GM21529 (cell line): ENCODE measurements at regions not wholly inside any gene's neighbourhood (a gene's known extent, or its start where the extent isn't known, plus 50 kb on each side); places are given as distances from the start of the nearest gene placed in this dataset.

Source experiments
- ATAC-seq: cut with Tn5 transposase; IDR thresholded peaks from one replicate; pipeline ENCODE4 v1.9.1; 2021; ENCODE audit not compliant: unreplicated experiment

DNA sequence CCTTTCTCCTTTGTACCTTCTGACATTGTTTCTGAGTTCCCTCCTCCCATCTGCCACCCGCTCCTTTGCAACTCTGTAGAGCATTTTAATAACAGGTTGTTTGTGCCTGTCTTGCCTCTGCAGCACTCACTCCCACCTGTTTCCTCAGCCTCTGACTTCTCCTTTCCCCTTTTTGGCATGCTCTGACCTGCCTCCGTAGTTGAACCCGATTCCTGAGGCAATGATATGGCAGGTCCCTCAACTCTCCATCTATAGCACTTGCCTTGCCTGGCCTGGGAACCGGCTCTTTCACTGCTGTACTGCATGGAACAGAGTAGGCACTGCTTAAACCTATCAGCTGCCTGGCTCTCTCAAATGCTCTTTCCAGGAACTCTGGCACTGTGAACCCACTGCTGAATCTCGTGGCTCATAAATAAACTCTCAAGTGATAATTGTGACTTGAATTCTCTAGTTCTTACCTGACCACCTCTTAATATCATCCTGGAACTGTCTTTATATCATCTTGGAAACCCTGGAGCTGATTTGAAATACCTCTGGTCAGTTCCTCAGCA, 50.3 kb downstream of the UTRN start:
- ATAC-seq: no peak

- ATAC-seq: peak; percentile 38
Observed at GRCh38 chr6:144335914-144336313, 50.8 kb downstream of the UTRN start.

GRCh38 chr6:144336900-144337299, 51.8 kb downstream of the UTRN start:
- no peak for ATAC-seq

GRCh38 chr6:144338474-144338873, 53.3 kb downstream of the UTRN start:
- ATAC-seq: no peak

GRCh38 chr6:144338951-144339700, 54.0 kb downstream of the UTRN start:
- no peak for ATAC-seq

- ATAC-seq: no peak
Observed at GRCh38 chr6:144339859-144340452, 54.8 kb downstream of the UTRN start.

DNA sequence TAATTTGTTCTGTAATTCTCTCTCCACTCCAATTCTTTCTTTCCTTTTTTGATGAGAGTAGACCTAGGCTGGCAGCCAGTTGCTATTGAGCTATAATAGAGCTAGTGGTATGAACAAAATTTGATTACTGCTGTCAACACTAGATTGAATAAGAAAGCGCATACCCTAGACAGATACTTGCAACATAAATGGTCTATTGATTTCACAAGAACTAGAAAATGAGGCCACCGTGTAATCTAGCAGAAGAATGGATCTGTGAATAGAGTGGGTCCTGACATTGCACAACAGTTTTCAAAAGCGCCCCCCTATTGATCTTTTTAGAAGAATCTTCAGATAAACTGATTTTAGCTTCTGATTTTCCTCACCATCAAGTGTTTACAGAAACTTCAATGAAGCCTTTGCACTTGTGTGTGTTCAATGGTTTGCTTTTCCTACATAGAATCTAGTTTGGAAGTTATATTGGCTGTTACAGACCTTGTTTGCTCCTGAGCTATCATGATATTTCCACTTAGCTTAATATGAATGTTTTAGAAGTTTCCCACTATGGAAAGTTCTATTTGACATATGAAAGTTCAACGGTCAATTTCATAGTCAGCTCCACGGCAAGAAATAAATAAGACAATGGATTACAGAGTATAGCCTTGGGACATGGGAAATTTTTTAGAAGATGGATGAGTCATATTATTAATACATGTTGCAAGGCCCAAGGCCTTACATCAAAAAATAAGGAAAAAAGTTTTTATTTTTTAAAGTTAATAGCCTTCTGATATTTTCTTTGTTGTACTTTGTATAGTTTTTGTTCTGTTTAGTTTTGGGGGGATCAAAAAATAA, 55.6 kb downstream of the UTRN start:
- ATAC-seq: no peak

DNA sequence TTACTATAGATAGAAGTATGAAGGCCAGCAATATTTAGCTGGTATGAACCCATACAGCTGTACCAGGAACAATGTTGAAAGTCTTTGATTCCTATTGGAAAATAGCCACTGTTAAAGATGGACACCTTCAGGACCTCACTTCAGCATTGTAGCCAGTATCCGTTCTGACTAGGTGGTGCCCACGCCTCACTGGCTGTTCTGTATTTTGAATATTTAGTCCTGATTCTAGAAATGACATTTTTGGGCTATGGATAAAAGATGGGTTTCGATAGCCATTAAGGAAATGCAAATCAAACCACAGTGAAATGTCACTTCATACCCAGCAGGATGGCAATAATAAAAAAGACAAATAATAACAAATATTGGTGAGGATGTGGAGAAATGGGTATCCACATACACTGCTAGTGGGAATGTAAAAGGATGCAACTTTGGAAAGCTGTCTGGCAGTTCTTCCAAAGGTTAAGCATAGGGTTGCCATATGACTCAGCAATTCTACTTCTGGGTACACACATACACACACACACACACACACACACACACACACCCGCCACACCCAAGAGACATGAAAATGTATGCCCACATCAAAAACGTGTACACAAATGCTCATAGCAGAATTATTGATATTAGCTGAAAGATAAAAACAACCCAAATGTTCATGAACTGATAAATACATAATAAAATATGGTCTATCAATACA, 56.8 kb downstream of the UTRN start:
- ATAC-seq: peak; percentile 42

DNA sequence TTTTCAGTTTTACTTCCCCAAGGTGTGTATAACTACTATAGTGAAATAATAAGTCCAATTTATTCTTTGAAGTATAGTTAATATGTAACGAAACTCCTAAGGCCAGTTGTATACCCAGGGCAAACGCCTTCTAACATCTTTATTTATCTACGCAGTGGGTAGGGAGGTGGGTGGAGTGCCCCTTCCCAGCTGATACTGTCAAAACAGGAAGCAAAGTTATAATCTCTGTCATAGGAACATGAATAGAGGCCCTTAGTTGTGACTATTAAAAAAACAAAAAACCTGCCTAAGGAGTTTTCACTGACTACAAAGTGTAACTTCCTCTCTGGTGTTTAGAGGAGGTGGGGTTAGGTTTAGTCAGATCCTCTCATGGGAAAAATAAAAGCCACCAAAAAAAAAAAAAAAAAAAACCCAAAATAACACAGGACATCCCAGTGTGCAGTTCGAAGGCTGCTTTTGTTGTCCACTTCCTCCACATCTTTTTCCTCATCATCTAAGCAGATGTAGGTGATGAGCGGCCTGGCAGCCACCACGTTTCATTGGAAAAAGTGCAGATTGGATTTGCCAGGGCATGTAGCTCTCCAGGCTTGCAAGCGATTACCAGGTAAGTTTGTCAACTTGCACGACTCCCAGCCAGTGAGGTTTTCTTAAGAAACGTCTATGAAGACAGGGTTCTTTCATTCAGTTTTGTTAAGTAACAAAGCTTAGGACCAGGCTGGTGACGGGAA, 58.7 kb downstream of the UTRN start:
- ATAC-seq: peak; percentile 38

DNA sequence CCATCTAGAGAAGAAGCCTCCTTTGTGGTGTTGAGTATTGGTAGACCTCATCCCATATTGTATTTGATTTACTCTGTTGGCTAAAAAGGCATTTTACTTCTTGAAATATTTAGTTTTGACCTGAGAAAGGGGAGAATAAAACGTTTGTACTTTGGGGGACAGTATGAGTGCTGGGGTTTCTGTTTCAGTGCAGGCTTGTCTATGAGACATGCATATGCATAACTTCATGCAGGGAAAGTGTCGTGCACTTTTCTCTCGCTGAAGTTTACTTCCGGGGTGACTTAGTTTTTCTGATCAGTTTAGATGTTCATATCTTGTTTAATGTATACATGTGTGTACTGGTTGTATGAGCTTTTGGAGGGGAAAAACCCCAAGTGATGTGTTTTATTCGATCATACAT, 59.5 kb downstream of the UTRN start:
- peak; percentile 45 for ATAC-seq

- ATAC-seq: no peak
Observed at GRCh38 chr6:144345451-144345850, 60.3 kb downstream of the UTRN start.

DNA sequence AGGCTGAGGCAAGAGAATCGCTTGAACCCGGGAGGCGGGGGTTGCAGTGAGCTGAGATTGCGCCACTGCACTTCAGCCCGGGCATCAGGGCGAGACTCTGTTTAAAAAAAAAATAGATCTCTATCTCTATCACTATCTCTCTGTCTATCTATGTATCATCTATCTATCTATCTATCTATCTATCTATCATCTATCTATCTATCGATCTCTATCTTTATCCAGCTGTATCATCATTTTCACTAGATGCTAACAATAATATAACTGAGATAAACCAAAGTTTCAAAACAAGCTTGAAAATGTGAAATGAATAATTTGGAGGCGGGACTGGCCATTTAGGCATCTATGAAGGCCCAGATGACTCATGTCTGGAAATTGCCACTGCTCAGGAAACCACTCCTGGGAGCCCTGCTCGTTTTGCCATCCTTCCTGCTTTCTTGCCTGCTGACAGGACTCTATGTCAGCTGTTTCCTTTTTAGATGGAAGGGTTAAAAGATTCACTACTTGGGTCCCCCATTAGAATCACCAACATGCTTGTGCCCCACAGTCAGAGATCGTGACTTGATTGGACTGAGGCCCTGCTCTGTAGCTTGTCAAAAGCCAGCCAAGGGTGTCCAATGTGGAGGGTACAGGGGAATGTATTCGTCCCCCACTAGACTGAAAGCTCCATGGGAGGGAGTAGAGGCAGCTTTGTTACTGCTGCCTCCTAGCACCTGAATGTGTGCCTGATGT, 61.7 kb downstream of the UTRN start:
- ATAC-seq: no peak

DNA sequence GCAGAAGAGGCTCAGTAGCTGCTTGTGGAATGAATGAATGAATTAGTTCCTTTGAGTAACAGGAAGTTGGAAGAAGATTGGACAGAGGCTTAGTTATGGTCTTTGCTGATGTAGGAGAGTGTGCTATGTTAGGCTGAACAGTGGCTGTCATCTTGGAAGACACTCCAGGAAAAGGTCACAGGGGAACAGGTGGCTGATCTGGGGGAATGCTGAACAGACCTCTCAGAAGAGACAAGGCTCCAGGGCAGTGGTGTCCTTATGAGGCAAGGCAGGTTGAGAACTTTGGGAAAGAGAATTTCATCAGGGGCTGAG, 62.3 kb downstream of the UTRN start:
- no peak for ATAC-seq

GRCh38 chr6:144347933-144348332, 62.8 kb downstream of the UTRN start:
- ATAC-seq: no peak

DNA sequence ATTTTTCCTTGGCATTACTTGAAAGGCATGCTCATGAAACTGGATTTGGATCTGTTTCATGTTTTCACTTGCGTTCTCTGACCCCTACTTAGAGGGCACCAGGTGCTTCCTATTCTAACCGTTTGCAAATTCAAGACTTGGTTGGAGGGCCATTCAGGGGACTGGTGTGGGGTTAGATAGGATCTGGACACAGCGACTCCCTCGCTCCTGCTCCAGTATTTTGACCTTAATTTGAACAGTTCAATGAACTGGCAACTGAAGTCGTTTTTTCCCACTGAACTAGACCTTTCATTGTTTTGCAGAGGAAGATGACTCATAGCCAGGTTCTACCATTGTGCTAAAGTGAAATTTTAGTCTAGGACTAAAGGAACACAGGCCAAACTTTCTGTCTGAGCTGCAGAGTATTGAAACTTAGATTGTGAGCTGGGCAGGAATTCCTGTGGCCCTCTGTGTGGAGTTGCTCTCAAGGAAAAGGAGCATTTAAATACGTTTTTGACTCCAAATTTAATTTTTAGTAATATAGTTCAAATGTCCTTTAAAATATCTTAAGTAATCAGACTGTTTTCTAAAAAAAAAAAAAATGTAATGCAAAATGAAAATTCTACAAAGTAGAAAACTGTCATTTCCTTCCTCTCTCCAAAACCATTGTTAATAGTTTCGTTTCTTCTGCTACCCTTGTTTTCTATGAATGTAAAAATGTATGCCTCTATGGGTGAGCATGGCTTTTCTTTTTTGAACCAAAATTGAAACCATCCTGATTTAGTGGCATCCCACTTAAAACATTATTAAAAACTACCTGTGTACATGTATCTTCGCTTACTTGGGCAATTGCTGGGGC, 64.8 kb downstream of the UTRN start:
- peak; percentile 55 for ATAC-seq

- ATAC-seq: no peak
Observed at GRCh38 chr6:144350528-144350880, 65.4 kb downstream of the UTRN start.

- no peak for ATAC-seq
Observed at GRCh38 chr6:144351379-144352127, 66.4 kb downstream of the UTRN start.

DNA sequence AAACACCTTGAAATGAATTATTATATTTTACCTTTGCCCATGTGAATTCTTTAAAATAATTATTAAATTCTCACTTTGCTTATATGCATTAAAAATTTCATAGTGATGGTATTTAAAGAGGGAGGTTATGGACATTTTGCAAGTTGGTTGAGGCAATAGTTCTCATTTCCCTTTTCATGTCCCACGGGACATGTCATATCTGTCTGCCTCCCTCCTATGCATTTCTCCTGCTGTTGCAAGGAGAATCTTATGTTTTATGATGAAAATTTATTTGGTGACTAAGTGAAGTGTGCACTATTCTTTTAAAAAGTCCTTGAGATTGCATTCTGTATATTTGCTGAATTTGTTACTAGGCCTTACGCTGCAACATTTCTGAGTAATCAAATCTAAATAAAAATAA, 67.2 kb downstream of the UTRN start:
- ATAC-seq: no peak
